Neural crest cell (in vitro differentiated cells): ENCODE measurements at regions not wholly inside any gene's neighbourhood (a gene's known extent, or its start where the extent isn't known, plus 50 kb on each side); places are given as distances from the start of the nearest gene placed in this dataset.

Experiments used
- DNase-seq: peaks from one replicate; pipeline ENCODE4 v3.0.0; 2021; ENCODE audit warnings: low read depth, mixed read lengths, low spot score
- H3K27ac Mint-ChIP-seq: one replicate; pipeline ENCODE4 v1.8.0; 2021; ENCODE audit warnings: mild to moderate bottlenecking, mixed read lengths; ENCODE audit not compliant: unreplicated experiment
- H3K27me3 Mint-ChIP-seq: 2 replicates; pipeline ENCODE4 v1.8.0; 2021; ENCODE audit warnings: low read depth, mild to moderate bottlenecking, mixed read lengths
- H3K36me3 Mint-ChIP-seq: 2 replicates; pipeline ENCODE4 v1.8.0; 2021; ENCODE audit warnings: low read depth, mild to moderate bottlenecking, mixed read lengths
- H3K4me1 Mint-ChIP-seq: 2 replicates; pipeline ENCODE4 v1.8.0; 2021; ENCODE audit warnings: mixed read lengths
- H3K4me3 Mint-ChIP-seq: one replicate; pipeline ENCODE4 v1.8.0; 2021; ENCODE audit warnings: mild to moderate bottlenecking, mixed read lengths
- H3K9me3 Mint-ChIP-seq: 2 replicates; pipeline ENCODE4 v1.8.0; 2021; ENCODE audit warnings: mixed read lengths
- TF ChIP-seq, protein P1 (sequence below): fragments of 200-600 bp; sonication (generic); conservative IDR thresholded peaks from 2 replicates; pipeline ENCODE4 v1.5.0; 2021; ENCODE audit warnings: antibody characterized with exemption, mild to moderate bottlenecking

DNA sequence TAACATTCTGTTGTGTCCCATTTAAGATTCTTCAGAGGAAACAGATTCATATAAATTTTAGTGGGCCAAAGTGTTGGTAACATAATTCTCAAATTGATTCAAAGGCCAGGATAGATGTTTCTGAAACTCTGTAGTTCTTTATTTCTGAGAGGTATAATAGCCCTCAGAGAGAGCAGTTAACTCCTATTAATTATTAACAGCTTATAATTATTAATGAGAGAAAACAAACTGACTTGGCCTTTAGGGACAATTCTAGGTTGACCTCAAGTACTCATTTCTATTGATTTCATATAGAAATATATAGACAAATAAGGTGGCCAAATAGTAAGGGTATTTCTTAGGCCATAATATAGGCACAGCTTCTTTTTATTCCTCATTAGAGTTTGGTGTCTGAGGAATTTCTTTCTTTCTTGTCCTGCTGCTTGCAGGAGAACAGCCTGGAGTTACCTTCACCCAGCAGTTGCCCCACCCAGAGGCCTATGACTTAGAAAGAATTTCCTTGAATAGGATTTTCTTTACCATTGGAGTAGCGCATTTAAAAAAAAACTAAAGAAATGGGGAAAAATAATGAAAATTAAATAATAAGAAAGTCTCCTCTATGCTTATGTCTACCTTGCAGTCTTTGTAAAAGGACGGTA is 1430.1 kb upstream of the SPRY2 start:
- no peak for DNase-seq
- H3K27ac Mint-ChIP-seq, result no peak overlapping the region
- no peaks in the 10 kb centered on the region for H3K9me3 Mint-ChIP-seq
- TF ChIP-seq, protein P1, sequence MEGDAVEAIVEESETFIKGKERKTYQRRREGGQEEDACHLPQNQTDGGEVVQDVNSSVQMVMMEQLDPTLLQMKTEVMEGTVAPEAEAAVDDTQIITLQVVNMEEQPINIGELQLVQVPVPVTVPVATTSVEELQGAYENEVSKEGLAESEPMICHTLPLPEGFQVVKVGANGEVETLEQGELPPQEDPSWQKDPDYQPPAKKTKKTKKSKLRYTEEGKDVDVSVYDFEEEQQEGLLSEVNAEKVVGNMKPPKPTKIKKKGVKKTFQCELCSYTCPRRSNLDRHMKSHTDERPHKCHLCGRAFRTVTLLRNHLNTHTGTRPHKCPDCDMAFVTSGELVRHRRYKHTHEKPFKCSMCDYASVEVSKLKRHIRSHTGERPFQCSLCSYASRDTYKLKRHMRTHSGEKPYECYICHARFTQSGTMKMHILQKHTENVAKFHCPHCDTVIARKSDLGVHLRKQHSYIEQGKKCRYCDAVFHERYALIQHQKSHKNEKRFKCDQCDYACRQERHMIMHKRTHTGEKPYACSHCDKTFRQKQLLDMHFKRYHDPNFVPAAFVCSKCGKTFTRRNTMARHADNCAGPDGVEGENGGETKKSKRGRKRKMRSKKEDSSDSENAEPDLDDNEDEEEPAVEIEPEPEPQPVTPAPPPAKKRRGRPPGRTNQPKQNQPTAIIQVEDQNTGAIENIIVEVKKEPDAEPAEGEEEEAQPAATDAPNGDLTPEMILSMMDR, result no peak
- H3K27me3 Mint-ChIP-seq, result no peaks in the 10 kb centered on the region
- H3K36me3 Mint-ChIP-seq, result no peaks in the 10 kb centered on the region
- H3K4me1 Mint-ChIP-seq, result no peaks in the 10 kb centered on the region
- no peak overlapping the region for H3K4me3 Mint-ChIP-seq

DNA sequence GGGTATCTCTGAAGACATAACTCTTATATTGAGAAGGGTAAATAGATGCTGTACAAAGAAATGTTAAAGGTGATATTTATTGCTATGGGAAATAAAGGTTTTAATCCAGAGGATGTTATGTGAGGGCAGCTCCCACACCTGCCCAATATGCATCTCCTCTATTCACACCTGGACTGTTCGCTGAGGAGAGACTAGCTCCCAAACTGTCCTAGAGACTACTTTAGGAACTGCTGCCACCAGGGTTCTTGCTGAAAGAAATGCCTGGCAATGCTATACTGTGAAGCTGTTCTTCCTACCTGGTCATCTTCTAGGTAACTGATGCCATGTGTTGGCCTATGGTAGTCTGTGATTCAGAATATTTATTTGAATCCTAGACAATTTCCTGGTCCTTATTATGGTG is 1421.5 kb upstream of the SPRY2 start:
- Mint-ChIP-seq H3K9me3 (peaks cover 7% of the 10 kb centered on the region), H3K27ac (no peak overlapping the region), H3K36me3 (no peaks in the 10 kb centered on the region), H3K4me3 (no peak overlapping the region), H3K27me3 (no peaks in the 10 kb centered on the region), H3K4me1 (no peaks in the 10 kb centered on the region)
- DNase-seq, result no peak
- TF ChIP-seq, protein P1, result no peak

DNA sequence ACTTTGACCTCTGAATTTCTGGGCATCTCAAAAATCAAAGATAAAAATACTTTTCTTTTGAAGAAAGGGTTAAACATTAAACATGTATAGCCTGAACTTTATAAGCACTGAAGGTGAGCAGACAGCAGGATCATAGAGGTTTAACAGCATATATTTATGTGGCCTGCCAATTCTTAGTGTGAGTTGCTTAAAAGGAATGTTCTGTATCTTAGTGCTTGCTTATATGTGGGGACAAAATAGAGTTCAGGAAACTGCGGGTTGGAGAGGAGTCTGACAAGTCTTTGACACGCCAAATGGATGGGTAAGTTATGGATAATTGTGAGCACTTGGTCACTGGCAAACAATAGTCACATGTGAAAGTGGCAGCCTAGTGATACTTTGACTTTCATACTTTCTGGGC is 1419.4 kb upstream of the SPRY2 start:
- no peak for DNase-seq
- Mint-ChIP-seq H3K27me3 (no peaks in the 10 kb centered on the region), H3K27ac (no peak overlapping the region), H3K4me1 (no peaks in the 10 kb centered on the region), H3K9me3 (peaks cover 7% of the 10 kb centered on the region), H3K36me3 (no peaks in the 10 kb centered on the region), H3K4me3 (no peak overlapping the region)
- TF ChIP-seq, protein P1, result no peak

DNA sequence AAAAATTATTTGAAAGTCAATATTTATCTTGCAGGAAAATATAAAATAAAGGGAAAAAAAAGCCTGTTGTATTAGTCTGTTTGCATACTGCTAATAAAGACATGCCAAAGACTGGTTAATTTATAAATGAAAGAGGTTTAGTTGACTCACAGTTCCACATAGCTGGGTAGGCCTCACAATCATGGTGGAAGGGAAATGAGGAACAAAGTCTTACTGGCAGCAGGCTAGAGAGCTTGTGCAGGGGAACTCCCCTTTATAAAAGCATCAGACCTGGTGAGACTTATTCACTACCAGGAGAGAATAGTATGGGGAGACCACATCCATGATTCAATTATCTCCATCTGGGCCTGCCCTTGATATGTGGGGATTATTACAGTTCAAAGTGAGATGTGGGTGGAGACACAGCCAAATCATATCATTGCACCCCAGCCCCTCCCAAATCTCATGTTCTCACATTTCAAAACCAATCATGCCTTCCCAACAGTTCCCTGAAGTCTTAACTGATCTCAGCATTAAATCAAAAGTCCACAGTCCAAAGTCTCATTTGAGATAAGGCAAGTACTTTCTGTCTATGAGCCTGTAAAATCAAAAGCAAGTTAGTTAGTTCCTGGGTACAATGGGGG is 1416.5 kb upstream of the SPRY2 start:
- DNase-seq, result no peak
- no peaks in the 10 kb centered on the region for H3K4me1 Mint-ChIP-seq

DNA sequence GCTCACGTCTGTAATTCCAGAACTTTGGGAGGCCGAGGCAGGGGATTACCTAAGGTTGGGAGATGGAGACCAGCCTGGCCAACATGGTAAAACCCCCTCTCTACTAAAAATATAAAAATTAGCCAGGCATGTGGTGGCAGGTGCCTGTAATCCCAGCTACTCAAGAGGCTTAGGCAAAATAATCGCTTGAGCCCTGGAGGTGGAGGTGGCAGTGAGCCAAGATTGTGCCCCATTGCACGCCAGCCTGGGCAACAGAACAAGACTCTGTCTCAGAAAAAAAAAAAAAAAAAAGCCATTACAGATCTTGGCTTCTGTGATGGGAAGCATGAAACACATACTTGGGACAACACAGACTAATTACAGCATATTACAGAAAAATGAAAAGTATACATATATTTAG is 1404.5 kb upstream of the SPRY2 start:
- TF ChIP-seq, protein P1, result no peak
- no peaks in the 10 kb centered on the region for H3K4me1 Mint-ChIP-seq
- DNase-seq, result no peak
- no peaks in the 10 kb centered on the region for H3K27me3 Mint-ChIP-seq
- H3K36me3 Mint-ChIP-seq, result no peaks in the 10 kb centered on the region
- H3K9me3 Mint-ChIP-seq, result peaks cover 2% of the 10 kb centered on the region
- H3K27ac Mint-ChIP-seq, result no peak overlapping the region
- H3K4me3 Mint-ChIP-seq, result no peak overlapping the region

More for the DNA sequence above, 1416.5 kb upstream of the SPRY2 start:
- TF ChIP-seq, protein P1, result no peak
- no peaks in the 10 kb centered on the region for H3K36me3 Mint-ChIP-seq
- H3K27ac Mint-ChIP-seq, result no peak overlapping the region
- no peak overlapping the region for H3K4me3 Mint-ChIP-seq
- H3K27me3 Mint-ChIP-seq, result no peaks in the 10 kb centered on the region
- peaks cover 7% of the 10 kb centered on the region for H3K9me3 Mint-ChIP-seq
